Omental fat pad (tissue), 3 donors: ENCODE measurements at regions not wholly inside any gene's neighbourhood (a gene's known extent, or its start where the extent isn't known, plus 50 kb on each side); places are given as distances from the start of the nearest gene placed in this dataset.
"Not testable (repeated sequence)": the region's sequence is repeated elsewhere in the genome, so short reads cannot be mapped to it uniquely, and the experiment has no call there.

Experiments used
- ATAC-seq: fragments of 150-250 bp; one replicate; pipeline ENCODE4 v1.9.1; 2016; ENCODE audit warnings: mild to moderate bottlenecking, moderate library complexity; ENCODE audit not compliant: low FRiP score
- DNase-seq: peaks from one replicate; pipeline ENCODE4 v3.0.0-alpha.2; 2019; ENCODE audit warnings: low spot score
- CTCF ChIP-seq, 3 donors: fragments of 450-650 bp; IDR thresholded peaks; one replicate each; pipeline ENCODE4 v1.5.1; 2016 to 2017; ENCODE audit warnings: antibody characterized with exemption in 3 of 3, mild to moderate bottlenecking in 3 of 3, moderate library complexity in 2 of 3

- TF ChIP-seq CTCF (IDR thresholded peaks at IDR 0.05) = no peak
- DNase-seq (no peak), ATAC-seq (no peak)
Measured at GRCh38 chr13:37510441-37510840, 88.1 kb downstream of the POSTN start.

- ATAC-seq = no peak
- TF ChIP-seq CTCF (IDR thresholded peaks at IDR 0.05) = no peak
- no peak for DNase-seq
Measured at GRCh38 chr13:37505531-37505930, 93.0 kb downstream of the POSTN start.

- ATAC-seq (no peak), DNase-seq (no peak)
- no peak for TF ChIP-seq CTCF (IDR thresholded peaks at IDR 0.05)
Measured at GRCh38 chr13:37504251-37504650, 94.3 kb downstream of the POSTN start.

DNA sequence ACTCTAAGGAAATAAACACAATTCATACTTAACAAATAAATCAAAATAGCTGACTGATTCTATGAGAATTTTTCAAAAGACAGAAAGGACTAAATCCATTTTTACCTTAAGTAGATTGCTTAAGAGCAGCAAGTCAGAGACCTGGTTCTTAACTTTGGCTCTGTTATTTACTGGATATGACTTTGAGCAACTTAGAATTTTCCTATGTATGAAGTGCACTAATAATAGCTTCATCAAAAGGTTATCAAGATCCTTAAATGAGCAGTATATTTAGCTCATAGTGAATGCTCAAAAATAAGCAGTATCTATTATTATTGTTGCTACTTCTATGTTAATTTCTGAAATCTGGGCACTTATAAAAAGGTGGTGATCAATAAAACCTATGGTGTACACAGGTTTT lies 95.3 kb downstream of the POSTN start:
- ATAC-seq (no peak), DNase-seq (no peak)
- no peak for TF ChIP-seq CTCF (IDR thresholded peaks at IDR 0.05)

DNA sequence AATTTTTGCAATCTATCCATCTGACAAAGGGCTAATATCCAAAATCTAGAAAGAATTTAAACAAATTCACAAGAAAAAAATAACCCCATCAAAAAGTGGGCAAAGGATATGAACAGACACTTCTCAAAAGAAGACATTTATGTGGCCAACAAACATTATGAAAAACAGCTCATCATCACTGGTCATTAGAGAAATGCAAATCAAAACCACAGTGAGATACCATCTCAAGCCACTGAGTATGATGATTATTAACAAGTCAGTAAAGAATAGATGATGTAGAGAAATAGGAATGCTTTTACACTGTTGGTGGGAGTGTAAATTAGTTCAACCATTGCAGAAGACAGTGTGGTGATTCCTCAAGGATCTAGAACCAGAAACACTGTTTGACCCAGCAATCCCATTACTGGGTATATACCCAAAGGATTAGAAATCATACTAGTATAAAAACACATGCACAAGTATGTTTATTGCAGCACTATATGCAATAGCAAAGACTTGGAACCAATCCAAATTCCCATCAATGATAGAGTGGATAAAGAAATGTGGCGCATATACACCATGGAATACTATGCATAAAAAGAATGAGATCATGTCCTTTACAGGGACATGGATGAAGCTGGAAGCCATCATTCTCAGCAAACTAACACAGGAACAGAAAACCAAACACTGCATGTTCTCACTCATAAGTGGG lies 96.1 kb downstream of the POSTN start:
- not testable (repeated sequence) for DNase-seq, ATAC-seq

GRCh38 chr13:37501187-37501586 lies 97.4 kb downstream of the POSTN start:
- ATAC-seq (no peak), DNase-seq (no peak)
- no peak for TF ChIP-seq CTCF (IDR thresholded peaks at IDR 0.05)

DNA sequence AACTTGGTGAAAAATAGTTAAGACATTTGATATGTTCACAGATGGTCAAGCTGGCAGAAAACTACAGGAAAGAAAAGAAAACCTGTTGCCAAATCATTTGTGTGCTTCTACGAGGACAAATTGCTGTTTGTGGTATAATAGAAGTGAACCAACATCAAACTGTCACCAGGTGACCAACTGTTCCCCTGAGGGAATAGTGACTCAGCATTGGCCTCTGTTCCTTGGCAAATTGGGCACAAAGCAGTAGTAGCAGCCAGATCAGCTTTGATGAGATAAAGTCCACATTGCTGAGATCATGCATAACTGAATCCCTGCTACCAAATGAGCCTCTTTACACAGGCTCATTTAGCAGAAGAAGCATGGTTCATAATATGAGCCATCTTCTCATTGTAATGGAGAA lies 103.5 kb downstream of the POSTN start:
- ATAC-seq (no peak), DNase-seq (no peak)
- TF ChIP-seq CTCF (IDR thresholded peaks at IDR 0.05) = no peak
